ENCODE measurements at regions not wholly inside any gene's neighbourhood (a gene's known extent, or its start where the extent isn't known, plus 50 kb on each side); places are given as distances from the start of the nearest gene placed in this dataset.

DNA sequence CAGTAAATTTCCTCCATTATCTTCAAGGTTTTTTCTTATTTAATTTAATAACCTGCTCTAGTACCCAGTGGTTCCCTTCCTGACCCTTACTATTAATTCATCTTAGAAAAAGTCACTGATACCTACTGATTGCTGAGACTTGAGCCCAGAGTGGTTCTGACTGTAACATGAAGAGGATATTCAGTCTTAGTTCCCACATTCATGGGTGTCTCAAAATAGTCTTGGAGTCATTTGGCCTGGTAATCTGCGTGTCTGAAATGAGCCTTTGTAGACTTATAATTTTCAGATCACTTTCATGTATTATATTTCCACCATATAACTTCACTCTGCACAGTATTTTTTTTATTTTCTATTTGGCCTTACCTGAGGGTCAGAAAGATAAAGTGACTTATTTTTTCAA is 732.0 kb upstream of the KIF2B start:
- no peak for TF ChIP-seq CTCF (conservative IDR thresholded peaks at IDR 0.05; ENCODE audit: low read depth in 2 of 2)
- no peak for TF ChIP-seq EZH2 (IDR thresholded peaks at IDR 0.05; ENCODE audit: low read depth, unreplicated experiment)
- TF ChIP-seq EZH2phosphoT487 (IDR thresholded peaks at IDR 0.05; ENCODE audit: unreplicated experiment), result no peak
- TF ChIP-seq ZNF331 (CRISPR knock-in tag; IDR thresholded peaks at IDR 0.05; ENCODE audit: low read depth), result no peak
- TF ChIP-seq, protein P1, sequence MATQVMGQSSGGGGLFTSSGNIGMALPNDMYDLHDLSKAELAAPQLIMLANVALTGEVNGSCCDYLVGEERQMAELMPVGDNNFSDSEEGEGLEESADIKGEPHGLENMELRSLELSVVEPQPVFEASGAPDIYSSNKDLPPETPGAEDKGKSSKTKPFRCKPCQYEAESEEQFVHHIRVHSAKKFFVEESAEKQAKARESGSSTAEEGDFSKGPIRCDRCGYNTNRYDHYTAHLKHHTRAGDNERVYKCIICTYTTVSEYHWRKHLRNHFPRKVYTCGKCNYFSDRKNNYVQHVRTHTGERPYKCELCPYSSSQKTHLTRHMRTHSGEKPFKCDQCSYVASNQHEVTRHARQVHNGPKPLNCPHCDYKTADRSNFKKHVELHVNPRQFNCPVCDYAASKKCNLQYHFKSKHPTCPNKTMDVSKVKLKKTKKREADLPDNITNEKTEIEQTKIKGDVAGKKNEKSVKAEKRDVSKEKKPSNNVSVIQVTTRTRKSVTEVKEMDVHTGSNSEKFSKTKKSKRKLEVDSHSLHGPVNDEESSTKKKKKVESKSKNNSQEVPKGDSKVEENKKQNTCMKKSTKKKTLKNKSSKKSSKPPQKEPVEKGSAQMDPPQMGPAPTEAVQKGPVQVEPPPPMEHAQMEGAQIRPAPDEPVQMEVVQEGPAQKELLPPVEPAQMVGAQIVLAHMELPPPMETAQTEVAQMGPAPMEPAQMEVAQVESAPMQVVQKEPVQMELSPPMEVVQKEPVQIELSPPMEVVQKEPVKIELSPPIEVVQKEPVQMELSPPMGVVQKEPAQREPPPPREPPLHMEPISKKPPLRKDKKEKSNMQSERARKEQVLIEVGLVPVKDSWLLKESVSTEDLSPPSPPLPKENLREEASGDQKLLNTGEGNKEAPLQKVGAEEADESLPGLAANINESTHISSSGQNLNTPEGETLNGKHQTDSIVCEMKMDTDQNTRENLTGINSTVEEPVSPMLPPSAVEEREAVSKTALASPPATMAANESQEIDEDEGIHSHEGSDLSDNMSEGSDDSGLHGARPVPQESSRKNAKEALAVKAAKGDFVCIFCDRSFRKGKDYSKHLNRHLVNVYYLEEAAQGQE (IDR thresholded peaks at IDR 0.05; ENCODE audit: unreplicated experiment), result no peak
- TF ChIP-seq ZNF114 (CRISPR knock-in tag; IDR thresholded peaks at IDR 0.05), result no peak
- TF ChIP-seq POLR2AphosphoS5 (IDR thresholded peaks at IDR 0.05; ENCODE audit: low read depth), result no peak

All from GM23338 (cell line).